Upper lobe of left lung (tissue), 4 donors: ENCODE measurements at regions not wholly inside any gene's neighbourhood (a gene's known extent, or its start where the extent isn't known, plus 50 kb on each side); places are given as distances from the start of the nearest gene placed in this dataset.

Experiments
- EP300 ChIP-seq, 4 donors: sonication (generic); formaldehyde crosslinking; IDR thresholded peaks; one replicate each; pipeline ENCODE4 v1.5.1; 2017; ENCODE audit warnings: antibody characterized with exemption in 4 of 4, control low read depth in 2 of 4
- POLR2A ChIP-seq, 4 donors: fragments of 450-650 bp; IDR thresholded peaks; one replicate each; pipeline ENCODE4 v1.5.1; 2016 to 2017; ENCODE audit warnings: antibody characterized with exemption in 4 of 4, mild to moderate bottlenecking in 2 of 4
- POLR2AphosphoS5 ChIP-seq, 2 donors: sonication (generic); formaldehyde crosslinking; IDR thresholded peaks; one replicate each; pipeline ENCODE4 v1.5.1; 2017; ENCODE audit warnings: antibody characterized with exemption in 2 of 2
- TF ChIP-seq, protein P1 (sequence below), 6 experiments: fragments of 450-650 bp in 4 of 6; fragments of 200-600 bp in 2 of 6; sonication (generic) in 2 of 6; IDR thresholded peaks; one replicate each; pipeline ENCODE4 v1.5.1; 2016 to 2019; ENCODE audit warnings: antibody characterized with exemption in 6 of 6

DNA sequence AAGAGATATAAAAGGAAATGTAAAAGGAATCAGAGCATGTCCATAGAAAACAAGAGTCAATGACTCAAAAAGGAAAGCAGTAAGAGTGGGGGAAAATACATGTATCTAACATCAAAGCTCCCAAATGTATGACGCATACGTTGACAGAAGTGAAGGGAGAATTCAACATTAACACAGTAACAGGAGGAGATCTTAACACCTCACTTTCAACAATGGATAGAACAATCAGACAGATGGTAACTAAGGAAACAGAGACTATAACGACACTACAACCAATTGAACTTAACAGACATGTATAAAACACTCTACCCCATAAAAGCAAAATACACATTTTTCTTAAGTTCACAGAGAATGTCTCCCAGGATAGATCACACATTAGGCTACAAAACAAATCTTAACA is 774.8 kb upstream of the ARGLU1 start:
- TF ChIP-seq, protein P1, sequence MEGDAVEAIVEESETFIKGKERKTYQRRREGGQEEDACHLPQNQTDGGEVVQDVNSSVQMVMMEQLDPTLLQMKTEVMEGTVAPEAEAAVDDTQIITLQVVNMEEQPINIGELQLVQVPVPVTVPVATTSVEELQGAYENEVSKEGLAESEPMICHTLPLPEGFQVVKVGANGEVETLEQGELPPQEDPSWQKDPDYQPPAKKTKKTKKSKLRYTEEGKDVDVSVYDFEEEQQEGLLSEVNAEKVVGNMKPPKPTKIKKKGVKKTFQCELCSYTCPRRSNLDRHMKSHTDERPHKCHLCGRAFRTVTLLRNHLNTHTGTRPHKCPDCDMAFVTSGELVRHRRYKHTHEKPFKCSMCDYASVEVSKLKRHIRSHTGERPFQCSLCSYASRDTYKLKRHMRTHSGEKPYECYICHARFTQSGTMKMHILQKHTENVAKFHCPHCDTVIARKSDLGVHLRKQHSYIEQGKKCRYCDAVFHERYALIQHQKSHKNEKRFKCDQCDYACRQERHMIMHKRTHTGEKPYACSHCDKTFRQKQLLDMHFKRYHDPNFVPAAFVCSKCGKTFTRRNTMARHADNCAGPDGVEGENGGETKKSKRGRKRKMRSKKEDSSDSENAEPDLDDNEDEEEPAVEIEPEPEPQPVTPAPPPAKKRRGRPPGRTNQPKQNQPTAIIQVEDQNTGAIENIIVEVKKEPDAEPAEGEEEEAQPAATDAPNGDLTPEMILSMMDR (IDR thresholded peaks at IDR 0.05), result no peak
- TF ChIP-seq EP300 (IDR thresholded peaks at IDR 0.05) (no peak), POLR2A (IDR thresholded peaks at IDR 0.05) (no peak), POLR2AphosphoS5 (IDR thresholded peaks at IDR 0.05) (no peak)
